ENCODE measurements at regions not wholly inside any gene's neighbourhood (a gene's known extent, or its start where the extent isn't known, plus 50 kb on each side); places are given as distances from the start of the nearest gene placed in this dataset.
"Not testable (repeated sequence)": the region's sequence is repeated elsewhere in the genome, so short reads cannot be mapped to it uniquely, and the experiment has no call there.

DNA sequence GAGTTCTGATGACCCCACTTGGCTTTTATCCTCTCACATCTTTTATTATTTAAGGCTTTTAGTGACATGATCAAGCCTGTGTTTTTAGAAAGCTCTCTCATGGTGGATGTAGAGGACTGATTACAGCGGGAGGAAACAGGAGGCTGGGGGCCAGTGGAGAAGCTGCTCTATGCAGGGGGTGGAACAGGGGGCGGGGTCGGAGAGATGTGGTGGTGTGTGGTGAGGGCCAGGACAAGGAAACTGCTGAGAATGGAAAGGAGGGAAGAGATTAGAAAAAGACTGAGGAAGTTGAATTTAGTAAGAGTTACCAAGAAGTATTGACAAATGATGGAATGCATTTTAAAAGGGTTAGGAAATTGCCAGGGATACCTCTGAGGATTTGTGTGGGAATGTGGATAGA lies 292.2 kb downstream of the ZIC3 start:
- Histone ChIP-seq H3K4me3 (replicated peaks; ENCODE audit: low read depth, low read length) (no peak overlapping the region), H3K27me3 (replicated peaks; ENCODE audit: control insufficient read depth, insufficient read depth, low read length) (no peaks in the 10 kb centered on the region), H3K36me3 (ENCODE audit: control insufficient read depth, insufficient read depth, low read length) (no peaks in the 10 kb centered on the region)
- TF ChIP-seq, protein P1, sequence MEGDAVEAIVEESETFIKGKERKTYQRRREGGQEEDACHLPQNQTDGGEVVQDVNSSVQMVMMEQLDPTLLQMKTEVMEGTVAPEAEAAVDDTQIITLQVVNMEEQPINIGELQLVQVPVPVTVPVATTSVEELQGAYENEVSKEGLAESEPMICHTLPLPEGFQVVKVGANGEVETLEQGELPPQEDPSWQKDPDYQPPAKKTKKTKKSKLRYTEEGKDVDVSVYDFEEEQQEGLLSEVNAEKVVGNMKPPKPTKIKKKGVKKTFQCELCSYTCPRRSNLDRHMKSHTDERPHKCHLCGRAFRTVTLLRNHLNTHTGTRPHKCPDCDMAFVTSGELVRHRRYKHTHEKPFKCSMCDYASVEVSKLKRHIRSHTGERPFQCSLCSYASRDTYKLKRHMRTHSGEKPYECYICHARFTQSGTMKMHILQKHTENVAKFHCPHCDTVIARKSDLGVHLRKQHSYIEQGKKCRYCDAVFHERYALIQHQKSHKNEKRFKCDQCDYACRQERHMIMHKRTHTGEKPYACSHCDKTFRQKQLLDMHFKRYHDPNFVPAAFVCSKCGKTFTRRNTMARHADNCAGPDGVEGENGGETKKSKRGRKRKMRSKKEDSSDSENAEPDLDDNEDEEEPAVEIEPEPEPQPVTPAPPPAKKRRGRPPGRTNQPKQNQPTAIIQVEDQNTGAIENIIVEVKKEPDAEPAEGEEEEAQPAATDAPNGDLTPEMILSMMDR (IDR thresholded peaks at IDR 0.05; ENCODE audit: insufficient read depth, low read length, poor library complexity, severe bottlenecking), result no peak
- no peak for DNase-seq (ENCODE audit: extremely low read depth, insufficient read length)

DNA sequence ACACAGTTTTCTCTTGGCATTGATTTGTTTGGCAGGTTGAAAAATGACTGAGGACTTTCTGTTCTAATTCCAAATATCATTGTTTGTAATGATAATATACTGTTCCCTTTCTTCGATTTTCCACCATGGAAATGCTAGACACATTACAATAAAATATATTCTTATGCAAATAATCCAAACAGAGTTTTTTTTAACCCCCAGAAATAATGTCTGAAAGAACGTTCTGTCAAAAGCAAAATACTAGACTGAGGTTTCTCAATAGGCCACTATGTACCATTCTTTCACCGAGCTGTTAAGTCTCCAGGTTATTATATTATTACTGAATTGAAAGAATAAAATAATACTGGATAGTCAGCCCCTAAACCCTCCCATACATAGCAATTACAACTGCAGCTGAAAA lies 312.5 kb downstream of the ZIC3 start:
- no peak overlapping the region for H3K4me3 ChIP-seq (replicated peaks; ENCODE audit: low read depth, low read length)
- no peak for DNase-seq (ENCODE audit: extremely low read depth, insufficient read length)
- TF ChIP-seq, protein P1 (IDR thresholded peaks at IDR 0.05; ENCODE audit: insufficient read depth, low read length, poor library complexity, severe bottlenecking), result no peak
- no peaks in the 10 kb centered on the region for H3K36me3 ChIP-seq (ENCODE audit: control insufficient read depth, insufficient read depth, low read length)
- H3K27me3 ChIP-seq (replicated peaks; ENCODE audit: control insufficient read depth, insufficient read depth, low read length), result no peaks in the 10 kb centered on the region

DNA sequence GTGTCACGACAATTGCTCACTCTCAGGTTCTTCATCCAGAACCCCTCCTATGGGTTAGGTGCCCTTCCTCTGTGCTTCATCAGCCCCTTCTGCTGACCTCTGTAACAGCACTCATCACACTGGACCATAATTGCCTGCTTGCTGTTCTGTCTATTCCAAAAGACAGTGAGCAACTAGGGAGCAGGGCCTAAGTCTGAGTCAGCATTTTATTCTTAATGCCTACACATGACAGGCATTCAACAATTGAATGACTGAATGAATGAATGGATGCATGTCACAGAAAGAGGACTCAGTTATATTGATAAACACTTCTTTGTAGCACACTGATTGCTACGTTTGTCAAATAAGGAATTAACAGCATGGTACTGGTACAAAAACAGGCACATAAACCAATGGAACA lies 317.0 kb downstream of the ZIC3 start:
- TF ChIP-seq, protein P1 (IDR thresholded peaks at IDR 0.05; ENCODE audit: insufficient read depth, low read length, poor library complexity, severe bottlenecking), result no peak
- no peak for DNase-seq (ENCODE audit: extremely low read depth, insufficient read length)
- no peaks in the 10 kb centered on the region for H3K27me3 ChIP-seq (replicated peaks; ENCODE audit: control insufficient read depth, insufficient read depth, low read length)
- H3K4me3 ChIP-seq (replicated peaks; ENCODE audit: low read depth, low read length), result no peak overlapping the region
- H3K36me3 ChIP-seq (ENCODE audit: control insufficient read depth, insufficient read depth, low read length), result no peaks in the 10 kb centered on the region

DNA sequence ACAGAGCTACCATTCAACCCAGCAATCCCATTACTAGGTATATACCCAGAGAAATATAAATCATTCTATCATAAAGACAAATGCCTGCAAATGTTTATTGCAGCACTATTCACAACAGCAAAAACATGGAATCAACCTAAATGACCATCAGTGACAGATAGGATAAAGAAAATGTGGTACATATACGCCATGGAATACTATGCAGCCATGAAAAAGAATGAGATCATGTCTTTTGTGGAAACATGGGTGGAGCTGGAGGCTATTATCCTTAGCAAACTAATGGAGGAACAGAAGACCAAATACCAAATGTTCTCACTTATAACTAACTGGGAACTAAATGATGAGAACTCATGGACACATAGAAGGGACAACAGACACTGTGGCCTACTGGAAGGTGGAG lies 318.9 kb downstream of the ZIC3 start:
- not testable (repeated sequence) for H3K36me3 ChIP-seq (ENCODE audit: control insufficient read depth, insufficient read depth, low read length); DNase-seq (ENCODE audit: extremely low read depth, insufficient read length); H3K4me3 ChIP-seq (replicated peaks; ENCODE audit: low read depth, low read length); H3K27me3 ChIP-seq (replicated peaks; ENCODE audit: control insufficient read depth, insufficient read depth, low read length)

DNA sequence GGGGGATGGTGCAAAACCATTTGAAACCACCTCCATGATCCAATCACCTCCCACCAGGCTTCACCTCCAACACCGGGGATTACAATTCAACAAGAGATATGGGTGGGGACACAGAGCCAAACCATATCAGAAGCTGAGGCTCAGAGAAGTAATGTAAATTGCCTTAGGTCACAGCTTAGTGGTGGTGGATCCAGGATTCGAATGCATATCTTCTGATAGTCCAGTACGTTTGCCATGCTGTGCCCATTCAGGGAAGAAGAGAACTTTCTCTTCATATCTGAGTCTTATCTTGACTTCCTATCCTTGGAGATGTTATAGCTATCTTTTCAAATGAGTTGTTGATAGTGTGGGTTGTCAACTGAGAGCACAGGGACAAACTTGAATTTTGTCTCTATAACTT lies 325.5 kb downstream of the ZIC3 start:
- TF ChIP-seq, protein P1 (IDR thresholded peaks at IDR 0.05; ENCODE audit: insufficient read depth, low read length, poor library complexity, severe bottlenecking), result no peak

DNA sequence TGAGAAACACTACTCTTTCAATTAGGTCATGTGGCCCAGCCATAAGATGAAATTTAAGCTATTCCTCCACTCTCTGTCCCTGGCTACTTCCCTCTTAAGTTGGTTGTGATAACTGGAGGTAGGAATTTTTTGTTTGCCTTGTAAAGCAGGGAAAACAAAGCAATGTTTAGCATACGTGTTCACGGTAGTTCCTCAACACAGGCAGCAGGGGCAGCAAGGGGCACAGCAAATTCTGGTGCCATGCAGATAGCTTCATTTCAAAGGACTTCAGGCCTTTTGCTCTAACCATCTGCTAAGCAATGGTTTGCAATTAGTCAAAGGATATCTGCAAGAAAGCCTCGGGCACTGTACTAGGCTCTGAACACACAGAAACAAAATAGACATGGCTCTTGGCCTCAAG lies 330.2 kb downstream of the ZIC3 start:
- DNase-seq (ENCODE audit: extremely low read depth, insufficient read length), result no peak
- H3K27me3 ChIP-seq (replicated peaks; ENCODE audit: control insufficient read depth, insufficient read depth, low read length), result no peaks in the 10 kb centered on the region
- TF ChIP-seq, protein P1 (IDR thresholded peaks at IDR 0.05; ENCODE audit: insufficient read depth, low read length, poor library complexity, severe bottlenecking), result no peak
- H3K36me3 ChIP-seq (ENCODE audit: control insufficient read depth, insufficient read depth, low read length), result no peaks in the 10 kb centered on the region
- H3K4me3 ChIP-seq (replicated peaks; ENCODE audit: low read depth, low read length), result no peak overlapping the region

More for the DNA sequence above, 325.5 kb downstream of the ZIC3 start:
- H3K36me3 ChIP-seq (ENCODE audit: control insufficient read depth, insufficient read depth, low read length), result no peaks in the 10 kb centered on the region
- DNase-seq (ENCODE audit: extremely low read depth, insufficient read length), result no peak
- no peak overlapping the region for H3K4me3 ChIP-seq (replicated peaks; ENCODE audit: low read depth, low read length)
- H3K27me3 ChIP-seq (replicated peaks; ENCODE audit: control insufficient read depth, insufficient read depth, low read length), result no peaks in the 10 kb centered on the region
